ENCODE measurements at regions not wholly inside any gene's neighbourhood (a gene's known extent, or its start where the extent isn't known, plus 50 kb on each side); places are given as distances from the start of the nearest gene placed in this dataset.

DNA sequence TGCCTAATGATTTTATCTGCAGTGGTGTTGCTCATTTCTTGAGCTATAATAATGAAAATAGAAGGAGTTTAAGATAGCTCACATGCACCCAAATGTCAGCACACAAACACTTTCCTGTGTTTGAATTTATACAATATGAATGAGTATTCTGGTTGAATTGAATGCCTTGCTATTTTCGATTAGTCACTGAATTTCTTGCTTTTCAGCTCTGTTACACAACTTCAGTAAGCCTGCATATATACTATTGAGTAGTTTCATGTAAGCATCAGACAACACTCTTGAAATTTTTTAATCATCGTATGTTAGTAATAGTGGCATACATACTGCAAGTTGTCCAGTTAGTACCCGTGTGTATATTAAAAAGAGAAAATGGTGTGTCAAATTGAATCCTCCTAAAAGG is 281.5 kb upstream of the GRIA1 start:
- H3K36me3 ChIP-seq (ENCODE audit: control insufficient read depth, insufficient read depth, low read length) = no peaks in the 10 kb centered on the region
- WGBS (ENCODE audit: insufficient coverage, insufficient read length) = no CpG with 5 or more reads among the region's 3 CpGs
- H3K4me1 ChIP-seq (ENCODE audit: control insufficient read depth, insufficient read depth, low read length) = no peaks in the 10 kb centered on the region
- H3K9me3 ChIP-seq (ENCODE audit: control insufficient read depth, insufficient read depth, low read length) = no peaks in the 10 kb centered on the region
- no peak overlapping the region for H3K4me3 ChIP-seq (ENCODE audit: low read length)
- no peak overlapping the region for H3K27ac ChIP-seq (ENCODE audit: low read length)
- H3K27me3 ChIP-seq (ENCODE audit: control insufficient read depth, insufficient read depth, low read length) = no peaks in the 10 kb centered on the region
- DNase-seq (ENCODE audit: low read depth, low spot score) = no peak

DNA sequence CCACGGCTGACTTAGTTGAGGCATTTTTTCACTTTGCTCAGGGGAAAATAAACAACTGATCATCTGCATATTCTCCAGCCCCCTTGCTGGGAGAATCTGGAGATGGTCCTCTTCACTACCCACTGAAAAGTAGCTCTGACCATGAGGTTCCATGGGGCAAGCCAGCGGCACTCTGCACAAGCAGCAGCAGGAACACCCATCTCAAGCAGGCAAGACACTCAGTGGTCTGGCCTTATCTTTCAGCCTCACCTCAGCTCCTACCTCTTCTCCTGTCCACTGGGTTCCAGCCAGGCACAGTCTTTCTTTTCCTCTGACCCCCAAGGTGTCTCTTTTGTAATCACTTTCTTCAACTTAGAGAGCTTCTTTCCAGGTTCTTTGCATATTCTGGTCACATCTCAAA is 280.8 kb upstream of the GRIA1 start:
- H3K4me3 ChIP-seq (ENCODE audit: low read length) = no peak overlapping the region
- WGBS (ENCODE audit: insufficient coverage, insufficient read length) = no CpG with 5 or more reads among the region's 2 CpGs
- DNase-seq (ENCODE audit: low read depth, low spot score) = no peak
- no peaks in the 10 kb centered on the region for H3K36me3 ChIP-seq (ENCODE audit: control insufficient read depth, insufficient read depth, low read length)
- H3K9me3 ChIP-seq (ENCODE audit: control insufficient read depth, insufficient read depth, low read length) = no peaks in the 10 kb centered on the region
- H3K4me1 ChIP-seq (ENCODE audit: control insufficient read depth, insufficient read depth, low read length) = no peaks in the 10 kb centered on the region
- H3K27ac ChIP-seq (ENCODE audit: low read length) = no peak overlapping the region
- no peaks in the 10 kb centered on the region for H3K27me3 ChIP-seq (ENCODE audit: control insufficient read depth, insufficient read depth, low read length)

GRCh38 chr5:153211076-153211475 is 279.4 kb upstream of the GRIA1 start:
- no peak overlapping the region for H3K4me3 ChIP-seq (ENCODE audit: low read length)
- no peak for DNase-seq (ENCODE audit: low read depth, low spot score)
- H3K27ac ChIP-seq (ENCODE audit: low read length) = no peak overlapping the region
- no peaks in the 10 kb centered on the region for H3K36me3 ChIP-seq (ENCODE audit: control insufficient read depth, insufficient read depth, low read length)
- no CpG with 5 or more reads among the region's 4 CpGs for whole genome bisulfite sequencing (ENCODE audit: insufficient coverage, insufficient read length)
- H3K9me3 ChIP-seq (ENCODE audit: control insufficient read depth, insufficient read depth, low read length) = no peaks in the 10 kb centered on the region
- no peaks in the 10 kb centered on the region for H3K4me1 ChIP-seq (ENCODE audit: control insufficient read depth, insufficient read depth, low read length)
- H3K27me3 ChIP-seq (ENCODE audit: control insufficient read depth, insufficient read depth, low read length) = no peaks in the 10 kb centered on the region

DNA sequence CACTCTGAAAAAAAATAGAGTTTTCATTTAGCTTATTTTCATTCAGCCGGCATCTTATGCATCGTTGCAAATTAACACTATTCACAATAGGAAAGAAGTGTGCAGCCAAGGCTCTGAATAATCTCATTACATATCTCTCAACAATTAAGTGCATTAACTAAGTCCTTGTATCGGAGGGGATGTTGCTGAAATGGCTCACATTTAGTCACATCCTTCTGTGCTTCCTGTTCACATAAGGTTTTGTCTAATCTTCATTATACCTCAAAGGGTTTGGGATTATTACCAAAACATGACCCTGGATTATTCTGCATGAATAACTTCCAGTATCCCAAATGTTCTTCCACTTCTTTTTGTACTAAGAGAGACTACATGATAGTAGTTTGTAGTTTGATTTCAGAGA is 278.0 kb upstream of the GRIA1 start:
- WGBS (ENCODE audit: insufficient coverage, insufficient read length) = no CpG with 5 or more reads among the region's 3 CpGs
- Histone ChIP-seq H3K4me3 (ENCODE audit: low read length) (no peak overlapping the region), H3K27me3 (ENCODE audit: control insufficient read depth, insufficient read depth, low read length) (no peaks in the 10 kb centered on the region), H3K36me3 (ENCODE audit: control insufficient read depth, insufficient read depth, low read length) (no peaks in the 10 kb centered on the region), H3K27ac (ENCODE audit: low read length) (no peak overlapping the region), H3K4me1 (ENCODE audit: control insufficient read depth, insufficient read depth, low read length) (no peaks in the 10 kb centered on the region), H3K9me3 (ENCODE audit: control insufficient read depth, insufficient read depth, low read length) (no peaks in the 10 kb centered on the region)
- DNase-seq (ENCODE audit: low read depth, low spot score) = no peak

DNA sequence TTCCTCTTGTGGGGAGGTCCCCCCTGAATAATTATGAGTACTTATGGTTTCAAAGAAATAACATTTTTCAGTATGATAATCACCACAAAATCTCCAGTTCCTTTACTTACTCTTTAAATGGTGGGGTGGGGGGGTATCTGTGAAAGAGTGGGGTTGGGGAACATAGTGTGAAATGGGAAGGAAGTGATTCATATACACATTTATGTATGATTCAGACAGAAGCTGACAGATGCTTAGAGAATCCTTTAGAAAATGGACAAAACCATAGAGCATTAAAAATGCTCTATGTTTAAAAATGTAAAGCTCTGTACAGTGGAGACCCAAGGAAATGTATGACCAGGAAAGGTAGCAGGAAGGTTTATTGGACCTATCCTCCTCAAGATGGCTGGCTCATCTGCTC is 267.5 kb upstream of the GRIA1 start:
- no peak for DNase-seq (ENCODE audit: low read depth, low spot score)
- Histone ChIP-seq H3K27ac (ENCODE audit: low read length) (no peak overlapping the region), H3K4me3 (ENCODE audit: low read length) (no peak overlapping the region), H3K27me3 (ENCODE audit: control insufficient read depth, insufficient read depth, low read length) (no peaks in the 10 kb centered on the region), H3K9me3 (ENCODE audit: control insufficient read depth, insufficient read depth, low read length) (no peaks in the 10 kb centered on the region), H3K4me1 (ENCODE audit: control insufficient read depth, insufficient read depth, low read length) (no peaks in the 10 kb centered on the region), H3K36me3 (ENCODE audit: control insufficient read depth, insufficient read depth, low read length) (no peaks in the 10 kb centered on the region)

- no peak overlapping the region for H3K4me3 ChIP-seq (ENCODE audit: low read length)
- no peaks in the 10 kb centered on the region for H3K27me3 ChIP-seq (ENCODE audit: control insufficient read depth, insufficient read depth, low read length)
- H3K27ac ChIP-seq (ENCODE audit: low read length) = no peak overlapping the region
- no CpG with 5 or more reads among the region's 6 CpGs for WGBS (ENCODE audit: insufficient coverage, insufficient read length)
- DNase-seq (ENCODE audit: low read depth, low spot score) = no peak
- no peaks in the 10 kb centered on the region for H3K4me1 ChIP-seq (ENCODE audit: control insufficient read depth, insufficient read depth, low read length)
- no peaks in the 10 kb centered on the region for H3K9me3 ChIP-seq (ENCODE audit: control insufficient read depth, insufficient read depth, low read length)
- H3K36me3 ChIP-seq (ENCODE audit: control insufficient read depth, insufficient read depth, low read length) = no peaks in the 10 kb centered on the region
Observed at GRCh38 chr5:153223376-153223775, 267.1 kb upstream of the GRIA1 start.

DNA sequence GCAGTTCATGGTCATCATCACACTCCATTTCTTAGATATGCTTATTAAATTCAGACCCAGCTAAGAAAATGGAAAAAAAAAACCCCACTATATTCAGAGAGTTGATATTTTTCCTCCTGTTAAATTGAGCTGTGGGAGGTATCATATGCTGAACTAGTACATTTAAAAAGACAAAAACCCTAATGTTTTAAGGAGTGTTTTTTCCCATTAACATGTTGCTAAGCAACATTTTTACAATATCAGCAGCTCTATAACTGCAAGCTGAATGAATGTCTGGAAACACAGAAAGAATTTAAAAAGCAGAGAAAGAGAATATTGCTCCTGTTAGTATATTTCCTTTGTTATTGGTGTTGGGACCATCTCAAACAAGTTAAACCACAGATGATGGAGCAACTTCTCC is 265.8 kb upstream of the GRIA1 start:
- DNase-seq (ENCODE audit: low read depth, low spot score) = no peak
- no peaks in the 10 kb centered on the region for H3K4me1 ChIP-seq (ENCODE audit: control insufficient read depth, insufficient read depth, low read length)
- no peaks in the 10 kb centered on the region for H3K36me3 ChIP-seq (ENCODE audit: control insufficient read depth, insufficient read depth, low read length)
- H3K27me3 ChIP-seq (ENCODE audit: control insufficient read depth, insufficient read depth, low read length) = no peaks in the 10 kb centered on the region
- H3K27ac ChIP-seq (ENCODE audit: low read length) = no peak overlapping the region
- no peak overlapping the region for H3K4me3 ChIP-seq (ENCODE audit: low read length)
- H3K9me3 ChIP-seq (ENCODE audit: control insufficient read depth, insufficient read depth, low read length) = no peaks in the 10 kb centered on the region

DNA sequence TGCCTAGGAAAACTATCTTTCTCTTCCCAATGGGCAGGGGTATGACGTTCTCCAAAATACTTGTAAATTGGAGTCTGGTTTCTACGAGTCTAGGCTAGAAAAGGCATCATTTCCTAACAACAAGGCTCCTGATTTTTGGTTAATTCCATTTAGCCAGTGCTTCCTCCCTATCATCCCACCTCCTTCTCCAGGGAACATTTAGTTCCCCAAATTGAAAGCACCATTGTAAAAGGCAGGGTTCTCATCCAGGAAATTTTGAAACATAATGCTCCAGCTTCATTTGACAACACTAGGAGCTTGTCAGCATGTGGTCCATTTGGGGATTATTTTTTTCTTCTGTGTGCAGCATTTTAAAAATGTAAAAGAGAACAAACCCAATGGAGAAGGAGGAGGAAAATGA is 256.5 kb upstream of the GRIA1 start:
- Histone ChIP-seq H3K4me3 (ENCODE audit: low read length) (no peak overlapping the region), H3K27me3 (ENCODE audit: control insufficient read depth, insufficient read depth, low read length) (no peaks in the 10 kb centered on the region; the same call in 1 of the 2 replicates), H3K36me3 (ENCODE audit: control insufficient read depth, insufficient read depth, low read length) (no peaks in the 10 kb centered on the region), H3K9me3 (ENCODE audit: control insufficient read depth, insufficient read depth, low read length) (no peaks in the 10 kb centered on the region), H3K4me1 (ENCODE audit: control insufficient read depth, insufficient read depth, low read length) (no peaks in the 10 kb centered on the region), H3K27ac (ENCODE audit: low read length) (no peak overlapping the region)
- no CpG with 5 or more reads among the region's 2 CpGs for WGBS (ENCODE audit: insufficient coverage, insufficient read length)
- DNase-seq (ENCODE audit: low read depth, low spot score) = no peak

DNA sequence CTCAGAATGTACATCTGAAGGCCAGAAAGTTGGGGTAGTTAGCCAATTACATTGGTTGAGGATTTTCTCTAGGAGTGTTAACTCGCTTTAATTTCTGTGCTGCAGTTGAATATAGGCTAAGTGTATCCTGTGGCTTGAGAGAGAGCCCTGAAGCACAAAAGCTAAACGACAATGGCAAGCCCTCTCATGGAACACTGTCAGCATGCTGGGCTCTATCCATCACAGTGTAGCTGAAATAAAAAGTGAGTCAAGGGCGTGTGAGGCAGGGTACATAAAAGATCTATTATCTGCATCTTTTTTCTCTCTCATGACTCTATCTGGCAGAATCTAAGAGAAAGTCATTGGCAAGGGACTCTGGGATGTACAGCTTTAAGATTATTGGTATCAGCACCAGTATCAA is 254.2 kb upstream of the GRIA1 start:
- no peak for DNase-seq (ENCODE audit: low read depth, low spot score)
- no peak overlapping the region for H3K4me3 ChIP-seq (ENCODE audit: low read length)
- H3K9me3 ChIP-seq (ENCODE audit: control insufficient read depth, insufficient read depth, low read length) = no peaks in the 10 kb centered on the region
- H3K27ac ChIP-seq (ENCODE audit: low read length) = no peak overlapping the region
- no peaks in the 10 kb centered on the region for H3K36me3 ChIP-seq (ENCODE audit: control insufficient read depth, insufficient read depth, low read length)
- no CpG with 5 or more reads among the region's 3 CpGs for WGBS (ENCODE audit: insufficient coverage, insufficient read length)
- H3K4me1 ChIP-seq (ENCODE audit: control insufficient read depth, insufficient read depth, low read length) = no peaks in the 10 kb centered on the region
- H3K27me3 ChIP-seq (ENCODE audit: control insufficient read depth, insufficient read depth, low read length) = no peaks in the 10 kb centered on the region; the same call in 1 of the 2 replicates

DNA sequence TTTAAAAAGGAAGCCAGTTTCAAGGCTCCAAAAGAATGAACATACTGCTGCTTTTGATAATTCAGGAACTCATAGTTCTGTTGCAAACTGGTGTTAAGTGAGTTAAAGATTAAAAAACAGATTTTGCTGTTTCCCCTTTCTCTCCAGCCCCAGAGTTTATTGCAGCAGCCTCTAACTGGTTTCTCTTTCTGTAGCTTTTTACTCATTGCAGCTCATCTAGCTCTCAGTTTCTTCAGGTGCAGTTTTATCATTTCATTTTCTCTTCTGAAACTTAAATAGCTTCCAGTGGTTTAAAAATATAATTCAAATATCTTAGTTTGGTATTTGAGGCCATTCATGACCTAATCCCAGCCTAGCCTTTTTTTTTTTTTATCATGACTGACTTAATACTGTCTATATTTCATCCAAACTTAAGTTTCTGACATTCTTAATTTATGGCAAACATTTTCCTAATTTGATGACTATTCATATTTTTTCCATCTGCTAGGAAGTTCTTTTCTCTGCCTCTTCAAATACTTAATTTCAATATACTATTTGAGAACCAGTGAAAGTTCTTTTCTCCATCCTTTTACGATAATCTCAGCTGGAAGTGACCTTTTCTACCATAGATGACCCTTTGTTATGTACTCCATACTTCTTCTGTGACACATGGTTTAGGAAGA is 252.7 kb upstream of the GRIA1 start:
- H3K4me3 ChIP-seq (ENCODE audit: low read length) = no peak overlapping the region
- no peaks in the 10 kb centered on the region for H3K36me3 ChIP-seq (ENCODE audit: control insufficient read depth, insufficient read depth, low read length)
- WGBS (ENCODE audit: insufficient coverage, insufficient read length) = no CpG with 5 or more reads among the region's 1 CpG
- H3K27me3 ChIP-seq (ENCODE audit: control insufficient read depth, insufficient read depth, low read length) = no peaks in the 10 kb centered on the region; the same call in 1 of the 2 replicates
- no peak for DNase-seq (ENCODE audit: low read depth, low spot score)
- no peak overlapping the region for H3K27ac ChIP-seq (ENCODE audit: low read length)
- no peaks in the 10 kb centered on the region for H3K4me1 ChIP-seq (ENCODE audit: control insufficient read depth, insufficient read depth, low read length)
- H3K9me3 ChIP-seq (ENCODE audit: control insufficient read depth, insufficient read depth, low read length) = no peaks in the 10 kb centered on the region

- DNase-seq (ENCODE audit: low read depth, low spot score) = no peak
- no peaks in the 10 kb centered on the region for H3K9me3 ChIP-seq (ENCODE audit: control insufficient read depth, insufficient read depth, low read length)
Observed at GRCh38 chr5:153257381-153257780, 233.1 kb upstream of the GRIA1 start.

More at GRCh38 chr5:153257381-153257780, 233.1 kb upstream of the GRIA1 start:
- Histone ChIP-seq H3K27me3 (ENCODE audit: control insufficient read depth, insufficient read depth, low read length) (no peaks in the 10 kb centered on the region), H3K4me1 (ENCODE audit: control insufficient read depth, insufficient read depth, low read length) (no peaks in the 10 kb centered on the region), H3K27ac (ENCODE audit: low read length) (no peak overlapping the region), H3K36me3 (ENCODE audit: control insufficient read depth, insufficient read depth, low read length) (no peaks in the 10 kb centered on the region), H3K4me3 (ENCODE audit: low read length) (no peak overlapping the region)
